ENCODE measurements at regions not wholly inside any gene's neighbourhood (a gene's known extent, or its start where the extent isn't known, plus 50 kb on each side); places are given as distances from the start of the nearest gene placed in this dataset.

DNA sequence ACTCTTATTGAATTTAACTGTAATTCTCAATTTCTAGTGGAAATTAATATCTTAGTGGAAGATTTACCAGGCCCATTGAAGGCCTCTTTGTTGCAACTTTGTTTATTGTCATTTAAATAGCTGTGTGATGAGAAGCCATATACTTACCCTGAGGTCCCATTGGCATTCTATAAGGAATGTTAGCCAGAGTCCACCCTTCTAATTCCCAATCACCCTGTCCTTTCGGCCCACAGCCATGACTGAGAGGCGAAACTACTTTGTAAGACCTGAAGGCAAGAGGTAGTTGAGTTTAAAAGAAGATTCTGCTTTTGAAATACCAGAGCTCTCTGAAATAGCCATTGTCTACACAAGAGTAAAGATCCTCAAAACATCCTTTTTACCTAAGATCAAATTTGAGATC lies 290.5 kb upstream of the RARB start:
- Histone ChIP-seq H4K5ac (ENCODE audit: low read depth, low read length) (no peak overlapping the region), H3K56ac (ENCODE audit: extremely low read depth, insufficient read depth, low read length) (no peak overlapping the region), H3K4me2 (ENCODE audit: low read depth, low read length) (no peak overlapping the region), H2BK120ac (ENCODE audit: low read depth, low read length) (no peak overlapping the region), H4K8ac (ENCODE audit: low read depth in 2 of 2, low read length in 2 of 2) (no peak overlapping the region), H3K9ac (ENCODE audit: low read depth, low read length) (no peak overlapping the region), H3K4me3 (ENCODE audit: insufficient read depth, low read depth, low read length) (no peak overlapping the region), H3K27me3 (ENCODE audit: control insufficient read depth, insufficient read depth, low read length) (no peaks in the 10 kb centered on the region), H3K27ac (ENCODE audit: insufficient read depth, low read length) (no peak overlapping the region), H3K79me1 (ENCODE audit: low read depth in 1 of 2, low read length in 2 of 2) (no peaks in the 10 kb centered on the region), H2BK5ac (ENCODE audit: low read depth, low read length, poor library complexity, severe bottlenecking) (no peak overlapping the region), H2AK5ac (ENCODE audit: low read depth, low read length) (no peak overlapping the region), H4K91ac (ENCODE audit: insufficient read depth, low read depth, low read length) (no peak overlapping the region), H3K36me3 (ENCODE audit: control insufficient read depth, insufficient read depth, low read length) (no peaks in the 10 kb centered on the region), H2BK20ac (ENCODE audit: low read depth, low read length) (no peak overlapping the region), H2AK9ac (replicated peaks; ENCODE audit: low read depth, low read length, poor library complexity) (no peak overlapping the region), H3K23ac (ENCODE audit: low read depth, low read length) (no peak overlapping the region), H3K9me3 (ENCODE audit: control insufficient read depth, insufficient read depth, low read length) (peaks cover 2% of the 10 kb centered on the region; the same call in 1 of the 2 replicates), H3K9me1 (ENCODE audit: insufficient read depth, low read length) (no peaks in the 10 kb centered on the region), H3K18ac (ENCODE audit: low read depth, low read length) (no peak overlapping the region), H2AFZ (replicated peaks; ENCODE audit: low read length, poor library complexity) (no peak overlapping the region), H2BK15ac (ENCODE audit: low read depth, low read length) (no peak overlapping the region), H3K4me1 (ENCODE audit: control insufficient read depth, insufficient read depth, low read length) (no peaks in the 10 kb centered on the region), H4K20me1 (ENCODE audit: insufficient read depth, low read length) (no peaks in the 10 kb centered on the region), H3K14ac (replicated peaks; ENCODE audit: low read depth, low read length) (no peak overlapping the region), H3K4ac (ENCODE audit: low read depth, low read length) (no peak overlapping the region)
- DNase-seq (no peak), ATAC-seq (ENCODE audit: low read depth) (no peak)
- dilution Hi-C loops (cut with HindIII; ENCODE audit: low sequenced_read_pairs, unreplicated experiment) (no loop called here), intact Hi-C loops (cut with micrococcal nuclease) (no loop called here), in situ Hi-C loops (cut with MboI; ENCODE audit: low sequenced_read_pairs) (no loop called here)
- no TSS peak for BruUV-seq (replicated peaks)
- ChIA-PET POLR2A (ENCODE audit: unreplicated experiment) (no interaction called here), CTCF (interaction anchor here (0.7 kb wide), 1 partner anchor 209 kb away, joined by 3 read pairs; no protein-coding TSS in a partner anchor)
- TF ChIP-seq POLR2A (IDR thresholded peaks at IDR 0.05; ENCODE audit: low read depth, low read length) = no peak
- no peak for TF ChIP-seq MXI1 (IDR thresholded peaks at IDR 0.05; ENCODE audit: borderline replicate concordance, low read depth, low read length)
- no peak for TF ChIP-seq BHLHE40 (IDR thresholded peaks at IDR 0.05; ENCODE audit: low read depth, low read length)
- no peak for TF ChIP-seq SMC3 (IDR thresholded peaks at IDR 0.05; ENCODE audit: low read depth, low read length)
- TF ChIP-seq CEBPB (IDR thresholded peaks at IDR 0.05; ENCODE audit: low read depth, low read length) = no peak
- no peak for TF ChIP-seq RAD21 (IDR thresholded peaks at IDR 0.05; ENCODE audit: low read length)
- no CpG with 5 or more reads among the region's 2 CpGs for WGBS, 2 experiments (ENCODE audit: extremely low coverage in 2 of 2, insufficient read length in 1 of 2)
